H1 (cell line): ENCODE measurements at regions not wholly inside any gene's neighbourhood (a gene's known extent, or its start where the extent isn't known, plus 50 kb on each side); places are given as distances from the start of the nearest gene placed in this dataset.
"Not testable (repeated sequence)": the region's sequence is repeated elsewhere in the genome, so short reads cannot be mapped to it uniquely, and the experiment has no call there.

ENCODE experiments used
- PHF8 ChIP-seq: fragments of 200-600 bp; sonication (generic); conservative IDR thresholded peaks from 2 replicates; pipeline ENCODE4 v1.7.1; 2012; ENCODE audit warnings: low read depth, mild to moderate bottlenecking, inconsistent platforms, low read length, moderate library complexity
- SRF ChIP-seq: IDR thresholded peaks from 2 replicates; pipeline ENCODE4 v1.6.1; 2011; ENCODE audit warnings: mild to moderate bottlenecking, low read depth, low read length, moderate library complexity
- TF ChIP-seq, protein P1 (sequence below), 3 experiments: IDR thresholded peaks; 1 replicate in 2 of 3; 2 replicates in 1 of 3; pipeline versions ENCODE4 v1.5.1 to v1.6.1; 2011; ENCODE audit warnings: low read length in 3 of 3, mild to moderate bottlenecking in 3 of 3, inconsistent platforms in 2 of 3, low read depth in 1 of 3, moderate library complexity in 1 of 3; ENCODE audit not compliant: insufficient read depth in 1 of 3; ENCODE audit errors: control extremely low read depth in 1 of 3
- TF ChIP-seq, protein P2 (sequence below): IDR thresholded peaks from 2 replicates; pipeline ENCODE4 v1.6.1; 2012; ENCODE audit warnings: inconsistent platforms

DNA sequence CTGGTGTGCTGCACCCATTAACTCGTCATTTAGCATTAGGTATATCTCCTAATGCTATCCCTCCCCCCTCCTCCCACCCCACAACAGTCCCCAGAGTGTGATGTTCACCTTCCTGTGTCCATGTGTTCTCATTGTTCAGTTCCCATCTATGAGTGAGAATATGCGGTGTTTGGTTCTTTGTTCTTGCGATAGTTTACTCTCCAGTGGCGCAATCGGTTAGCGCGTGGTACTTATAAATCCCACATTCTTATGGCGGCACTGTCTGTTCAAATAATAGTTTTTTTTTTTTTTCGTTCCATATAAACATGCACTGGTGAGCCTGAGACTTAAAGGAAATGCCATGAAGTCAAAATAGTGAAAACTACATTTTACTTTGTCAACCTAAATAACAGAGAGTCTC is 59.5 kb upstream of the PNPLA4 start:
- TF ChIP-seq PHF8, SRF: not testable (repeated sequence)
- TF ChIP-seq, protein P1, sequence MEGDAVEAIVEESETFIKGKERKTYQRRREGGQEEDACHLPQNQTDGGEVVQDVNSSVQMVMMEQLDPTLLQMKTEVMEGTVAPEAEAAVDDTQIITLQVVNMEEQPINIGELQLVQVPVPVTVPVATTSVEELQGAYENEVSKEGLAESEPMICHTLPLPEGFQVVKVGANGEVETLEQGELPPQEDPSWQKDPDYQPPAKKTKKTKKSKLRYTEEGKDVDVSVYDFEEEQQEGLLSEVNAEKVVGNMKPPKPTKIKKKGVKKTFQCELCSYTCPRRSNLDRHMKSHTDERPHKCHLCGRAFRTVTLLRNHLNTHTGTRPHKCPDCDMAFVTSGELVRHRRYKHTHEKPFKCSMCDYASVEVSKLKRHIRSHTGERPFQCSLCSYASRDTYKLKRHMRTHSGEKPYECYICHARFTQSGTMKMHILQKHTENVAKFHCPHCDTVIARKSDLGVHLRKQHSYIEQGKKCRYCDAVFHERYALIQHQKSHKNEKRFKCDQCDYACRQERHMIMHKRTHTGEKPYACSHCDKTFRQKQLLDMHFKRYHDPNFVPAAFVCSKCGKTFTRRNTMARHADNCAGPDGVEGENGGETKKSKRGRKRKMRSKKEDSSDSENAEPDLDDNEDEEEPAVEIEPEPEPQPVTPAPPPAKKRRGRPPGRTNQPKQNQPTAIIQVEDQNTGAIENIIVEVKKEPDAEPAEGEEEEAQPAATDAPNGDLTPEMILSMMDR (IDR thresholded peaks at IDR 0.05; ENCODE audit: control extremely low read depth in 1 of 3, insufficient read depth in 1 of 3, low read depth in 1 of 3, low read length in 3 of 3), result not testable (repeated sequence)
- TF ChIP-seq, protein P2, sequence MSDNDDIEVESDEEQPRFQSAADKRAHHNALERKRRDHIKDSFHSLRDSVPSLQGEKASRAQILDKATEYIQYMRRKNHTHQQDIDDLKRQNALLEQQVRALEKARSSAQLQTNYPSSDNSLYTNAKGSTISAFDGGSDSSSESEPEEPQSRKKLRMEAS, result not testable (repeated sequence)
